ENCODE measurements at regions not wholly inside any gene's neighbourhood (a gene's known extent, or its start where the extent isn't known, plus 50 kb on each side); places are given as distances from the start of the nearest gene placed in this dataset.
"Not testable (repeated sequence)": the region's sequence is repeated elsewhere in the genome, so short reads cannot be mapped to it uniquely, and the experiment has no call there.

GRCh38 chr18:42328931-42329330, 373.9 kb downstream of the PIK3C3 start:
- DNase-seq (ENCODE audit: low spot score) = no peak

GRCh38 chr18:42330296-42330695, 375.3 kb downstream of the PIK3C3 start:
- DNase-seq (ENCODE audit: low spot score) = no peak

- no peak for DNase-seq (ENCODE audit: low spot score)
Measured at GRCh38 chr18:42333558-42333957, 378.5 kb downstream of the PIK3C3 start.

- no peak for DNase-seq (ENCODE audit: low spot score)
Measured at GRCh38 chr18:42334931-42335330, 379.9 kb downstream of the PIK3C3 start.

GRCh38 chr18:42336139-42336538, 381.1 kb downstream of the PIK3C3 start:
- DNase-seq (ENCODE audit: low spot score) = no peak

- not testable (repeated sequence) for DNase-seq (ENCODE audit: low spot score)
Measured at GRCh38 chr18:42337337-42337736, 382.3 kb downstream of the PIK3C3 start.

GRCh38 chr18:42338683-42339082, 383.6 kb downstream of the PIK3C3 start:
- no peak for DNase-seq (ENCODE audit: low spot score)

GRCh38 chr18:42339372-42339771, 384.3 kb downstream of the PIK3C3 start:
- no peak for DNase-seq (ENCODE audit: low spot score)

GRCh38 chr18:42340423-42341009, 385.5 kb downstream of the PIK3C3 start:
- DNase-seq (ENCODE audit: low spot score) = no peak

- no peak for DNase-seq (ENCODE audit: low spot score)
Measured at GRCh38 chr18:42341423-42341822, 386.4 kb downstream of the PIK3C3 start.

- no peak for DNase-seq (ENCODE audit: low spot score)
Measured at GRCh38 chr18:42348722-42349121, 393.7 kb downstream of the PIK3C3 start.

- DNase-seq (ENCODE audit: low spot score) = no peak
Measured at GRCh38 chr18:42351455-42351854, 396.4 kb downstream of the PIK3C3 start.

GRCh38 chr18:42360716-42361115, 405.7 kb downstream of the PIK3C3 start:
- no peak for DNase-seq (ENCODE audit: low spot score)

- DNase-seq (ENCODE audit: low spot score) = no peak
Measured at GRCh38 chr18:42363446-42364441, 408.7 kb downstream of the PIK3C3 start.

- DNase-seq (ENCODE audit: low spot score) = no peak
Measured at GRCh38 chr18:42364766-42365165, 409.7 kb downstream of the PIK3C3 start.

GRCh38 chr18:42365591-42365990, 410.6 kb downstream of the PIK3C3 start:
- DNase-seq (ENCODE audit: low spot score) = no peak

- DNase-seq (ENCODE audit: low spot score) = no peak
Measured at GRCh38 chr18:42373584-42373983, 418.6 kb downstream of the PIK3C3 start.

GRCh38 chr18:42374961-42375360, 419.9 kb downstream of the PIK3C3 start:
- DNase-seq (ENCODE audit: low spot score) = no peak

- not testable (repeated sequence) for DNase-seq (ENCODE audit: low spot score)
Measured at GRCh38 chr18:42378854-42379253, 423.8 kb downstream of the PIK3C3 start.

GRCh38 chr18:42381236-42381635, 426.2 kb downstream of the PIK3C3 start:
- DNase-seq (ENCODE audit: low spot score) = not testable (repeated sequence)

- no peak for DNase-seq (ENCODE audit: low spot score)
Measured at GRCh38 chr18:42392416-42392815, 437.4 kb downstream of the PIK3C3 start.

- no peak for DNase-seq (ENCODE audit: low spot score)
Measured at GRCh38 chr18:42392926-42393325, 437.9 kb downstream of the PIK3C3 start.

- DNase-seq (ENCODE audit: low spot score) = no peak
Measured at GRCh38 chr18:42394238-42394637, 439.2 kb downstream of the PIK3C3 start.

Measured in AG08396 (cell line).